ENCODE measurements at regions not wholly inside any gene's neighbourhood (a gene's known extent, or its start where the extent isn't known, plus 50 kb on each side); places are given as distances from the start of the nearest gene placed in this dataset.

DNA sequence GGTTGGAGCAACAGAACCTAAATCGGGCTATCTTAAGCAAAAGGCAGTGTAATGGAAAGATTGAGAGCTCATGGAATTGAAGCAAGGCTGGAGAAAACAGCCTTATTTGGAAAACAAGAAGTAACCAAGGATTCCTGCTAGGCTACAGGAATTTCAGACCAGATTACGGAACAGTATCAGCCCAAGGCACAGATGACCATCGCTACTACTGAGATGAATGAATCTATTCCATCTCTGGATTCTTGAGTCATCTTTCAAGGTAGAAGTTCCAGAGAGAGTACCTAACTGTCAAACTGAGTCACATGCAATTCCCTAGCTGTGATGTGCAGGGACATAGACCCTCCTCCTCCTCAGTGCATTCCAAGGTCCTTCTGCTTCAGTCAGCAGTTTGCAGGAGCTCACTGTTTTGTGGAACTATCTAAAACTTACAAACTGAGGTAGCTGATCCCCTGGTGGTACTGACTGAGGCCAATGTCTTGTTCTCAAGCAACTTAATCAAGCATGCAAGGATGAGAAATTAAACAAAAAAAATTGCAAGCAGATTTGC, 62.0 kb upstream of the SMLR1 start:
- TF ChIP-seq POLR2AphosphoS5 (IDR thresholded peaks at IDR 0.05; ENCODE audit: low read depth, low read length) (no peak), REST (IDR thresholded peaks at IDR 0.05; ENCODE audit: insufficient read depth in 1 of 2, low read depth in 2 of 2, low read length in 2 of 2) (no peak)

DNA sequence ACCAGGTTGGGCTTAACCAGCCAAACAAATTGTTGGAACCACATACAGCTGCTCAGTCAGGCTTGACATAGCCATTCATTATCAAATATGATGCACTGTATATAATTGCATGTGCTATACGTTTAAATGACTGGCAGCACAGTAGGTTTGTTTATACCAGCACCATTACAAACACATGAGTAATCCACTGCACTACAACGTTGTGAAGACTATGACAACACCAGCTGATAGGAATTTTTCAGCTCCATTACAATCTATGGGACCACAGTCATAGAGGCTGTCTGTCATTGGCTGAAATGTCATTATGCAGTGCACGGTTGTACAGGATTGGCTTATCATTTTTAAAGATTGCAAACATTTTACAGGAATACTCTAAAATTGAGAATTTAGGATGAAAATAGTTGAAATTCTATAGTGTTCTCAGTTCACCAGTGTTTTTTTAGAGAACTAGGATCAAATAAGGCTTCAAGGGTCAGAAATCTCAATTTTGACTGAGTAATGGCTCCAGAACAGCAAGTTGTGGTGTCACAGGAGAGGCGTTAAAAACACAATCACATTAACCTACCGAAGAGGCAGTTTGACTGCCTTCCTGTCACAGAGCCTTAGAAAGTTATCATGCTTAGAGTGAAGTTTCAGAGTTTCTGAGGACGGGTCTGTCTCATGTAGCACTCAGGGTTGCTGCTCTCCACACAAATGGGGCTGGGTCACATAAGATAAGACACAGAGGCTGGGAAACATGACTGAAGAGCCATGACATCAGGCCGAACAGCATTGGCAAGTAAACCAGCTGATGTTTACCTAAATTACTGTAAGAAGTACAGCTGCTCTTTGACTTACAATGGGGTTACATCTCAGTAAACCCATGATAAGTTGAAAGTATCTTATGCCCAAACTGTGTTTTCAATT, 60.7 kb upstream of the SMLR1 start:
- no peak for TF ChIP-seq SIN3A (IDR thresholded peaks at IDR 0.05; ENCODE audit: borderline replicate concordance, insufficient read depth, low read length)
- no peak for TF ChIP-seq TAF1 (IDR thresholded peaks at IDR 0.05; ENCODE audit: borderline replicate concordance, insufficient read depth, low read length)
- no peak for TF ChIP-seq REST (IDR thresholded peaks at IDR 0.05; ENCODE audit: insufficient read depth in 1 of 2, low read depth in 2 of 2, low read length in 2 of 2)
- TF ChIP-seq POLR2AphosphoS5 (IDR thresholded peaks at IDR 0.05; ENCODE audit: low read depth, low read length), result no peak
- no peak for TF ChIP-seq FOXP2 (optimal IDR thresholded peaks at IDR 0.05; ENCODE audit: borderline replicate concordance, extremely low read depth, extremely low read length, insufficient read depth)

DNA sequence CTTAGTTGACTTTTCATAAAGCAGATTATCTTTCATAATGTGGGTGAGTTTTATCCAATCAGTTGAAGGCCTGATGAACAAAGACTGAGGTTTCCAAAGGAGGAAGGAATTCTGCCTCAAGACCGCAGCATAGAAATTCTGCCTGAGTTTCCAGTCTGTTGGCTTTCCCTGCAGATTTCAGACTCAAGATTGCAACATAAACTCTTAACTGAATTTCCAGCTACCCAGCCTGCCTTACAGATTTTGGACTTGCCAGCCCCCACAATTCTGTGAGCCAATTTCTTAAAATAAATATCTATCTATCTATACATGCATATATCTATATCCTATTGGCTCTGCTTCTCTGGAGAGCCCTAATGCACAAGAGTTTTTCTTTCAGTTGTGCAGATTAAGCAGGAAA, 57.3 kb upstream of the SMLR1 start:
- TF ChIP-seq TAF1 (IDR thresholded peaks at IDR 0.05; ENCODE audit: borderline replicate concordance, insufficient read depth, low read length) (no peak), SIN3A (IDR thresholded peaks at IDR 0.05; ENCODE audit: borderline replicate concordance, insufficient read depth, low read length) (no peak), REST (IDR thresholded peaks at IDR 0.05; ENCODE audit: insufficient read depth in 1 of 2, low read depth in 2 of 2, low read length in 2 of 2) (no peak), POLR2AphosphoS5 (IDR thresholded peaks at IDR 0.05; ENCODE audit: low read depth, low read length) (no peak), FOXP2 (optimal IDR thresholded peaks at IDR 0.05; ENCODE audit: borderline replicate concordance, extremely low read depth, extremely low read length, insufficient read depth) (no peak)

DNA sequence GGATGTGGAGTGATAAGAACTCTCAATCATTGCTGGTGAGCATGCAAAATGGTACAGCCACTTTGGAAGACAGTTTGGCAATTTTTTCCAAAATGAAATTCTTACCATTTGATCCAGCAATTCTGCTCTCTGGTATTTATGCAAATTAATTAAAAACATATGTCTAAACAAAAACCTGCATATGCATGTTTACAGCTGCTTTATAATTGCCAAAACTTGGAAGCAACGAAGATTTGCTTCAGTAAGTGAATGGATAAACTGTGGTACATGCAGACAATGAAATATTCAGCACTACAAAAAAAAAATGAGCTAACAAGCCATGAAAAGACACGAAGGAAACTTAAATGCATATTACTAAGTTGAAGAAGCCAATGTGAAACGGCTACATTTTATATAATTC, 55.5 kb upstream of the SMLR1 start:
- TF ChIP-seq POLR2AphosphoS5 (IDR thresholded peaks at IDR 0.05; ENCODE audit: low read depth, low read length) (no peak), FOXP2 (optimal IDR thresholded peaks at IDR 0.05; ENCODE audit: borderline replicate concordance, extremely low read depth, extremely low read length, insufficient read depth) (no peak)

GRCh38 chr6:130773860-130774259, 53.3 kb upstream of the SMLR1 start:
- TF ChIP-seq TAF1 (IDR thresholded peaks at IDR 0.05; ENCODE audit: borderline replicate concordance, insufficient read depth, low read length) (no peak), FOXP2 (optimal IDR thresholded peaks at IDR 0.05; ENCODE audit: borderline replicate concordance, extremely low read depth, extremely low read length, insufficient read depth) (no peak), SIN3A (IDR thresholded peaks at IDR 0.05; ENCODE audit: borderline replicate concordance, insufficient read depth, low read length) (no peak), REST (IDR thresholded peaks at IDR 0.05; ENCODE audit: insufficient read depth in 1 of 2, low read depth in 2 of 2, low read length in 2 of 2) (no peak)

Measured in PFSK-1 (cell line).